GM13976 (cell line): ENCODE measurements at regions not wholly inside any gene's neighbourhood (a gene's known extent, or its start where the extent isn't known, plus 50 kb on each side); places are given as distances from the start of the nearest gene placed in this dataset.

Source experiments
- DNase-seq: peaks from one replicate; pipeline ENCODE4 v3.0.0; 2012; ENCODE audit warnings: low spot score
- in situ Hi-C: fragments of 300-500 bp; cut with MboI; formaldehyde crosslinking; loops from one replicate; pipeline ENCODE4 v1.12.0; 2022; ENCODE audit warnings: low sequenced_read_pairs, mixed read lengths, inconsistent platforms; ENCODE audit not compliant: unreplicated experiment
- TF ChIP-seq, protein P1 (sequence below): IDR thresholded peaks from 2 replicates; pipeline ENCODE4 v1.5.1; 2012; ENCODE audit warnings: borderline replicate concordance, mild to moderate bottlenecking; ENCODE audit not compliant: insufficient read depth; ENCODE audit errors: extremely low read depth, missing control alignments, control extremely low read depth

- TF ChIP-seq, protein P1, sequence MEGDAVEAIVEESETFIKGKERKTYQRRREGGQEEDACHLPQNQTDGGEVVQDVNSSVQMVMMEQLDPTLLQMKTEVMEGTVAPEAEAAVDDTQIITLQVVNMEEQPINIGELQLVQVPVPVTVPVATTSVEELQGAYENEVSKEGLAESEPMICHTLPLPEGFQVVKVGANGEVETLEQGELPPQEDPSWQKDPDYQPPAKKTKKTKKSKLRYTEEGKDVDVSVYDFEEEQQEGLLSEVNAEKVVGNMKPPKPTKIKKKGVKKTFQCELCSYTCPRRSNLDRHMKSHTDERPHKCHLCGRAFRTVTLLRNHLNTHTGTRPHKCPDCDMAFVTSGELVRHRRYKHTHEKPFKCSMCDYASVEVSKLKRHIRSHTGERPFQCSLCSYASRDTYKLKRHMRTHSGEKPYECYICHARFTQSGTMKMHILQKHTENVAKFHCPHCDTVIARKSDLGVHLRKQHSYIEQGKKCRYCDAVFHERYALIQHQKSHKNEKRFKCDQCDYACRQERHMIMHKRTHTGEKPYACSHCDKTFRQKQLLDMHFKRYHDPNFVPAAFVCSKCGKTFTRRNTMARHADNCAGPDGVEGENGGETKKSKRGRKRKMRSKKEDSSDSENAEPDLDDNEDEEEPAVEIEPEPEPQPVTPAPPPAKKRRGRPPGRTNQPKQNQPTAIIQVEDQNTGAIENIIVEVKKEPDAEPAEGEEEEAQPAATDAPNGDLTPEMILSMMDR, result no peak
- in situ Hi-C loops, result no loop called here
- no peak for DNase-seq
Measured at GRCh38 chr3:69524816-69525215, 138.9 kb upstream of the FRMD4B start.

DNA sequence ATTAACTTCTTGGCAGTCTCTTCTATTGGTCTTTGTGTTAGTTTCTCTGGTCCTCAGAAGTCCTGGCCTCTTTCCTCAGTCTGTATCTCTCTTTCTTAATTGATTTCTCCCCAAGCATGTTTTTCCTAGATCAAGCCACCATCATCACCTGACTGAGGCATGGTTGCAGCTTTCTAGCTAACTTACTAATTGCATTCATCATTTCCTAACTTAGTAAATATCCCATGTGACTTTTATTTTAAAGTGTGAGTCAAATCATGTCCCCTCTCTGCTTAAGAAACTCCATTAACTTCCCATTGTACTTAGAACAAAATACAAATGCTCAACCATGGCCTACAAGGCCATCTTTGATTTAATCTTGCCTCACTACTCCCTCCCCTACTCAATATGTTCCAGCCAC, 135.4 kb upstream of the FRMD4B start:
- no peak for DNase-seq
- TF ChIP-seq, protein P1, result no peak
- in situ Hi-C loops, result no loop called here

- in situ Hi-C loops, result no loop called here
- TF ChIP-seq, protein P1, result no peak
- no peak for DNase-seq
Measured at GRCh38 chr3:69511361-69511760, 125.5 kb upstream of the FRMD4B start.

DNA sequence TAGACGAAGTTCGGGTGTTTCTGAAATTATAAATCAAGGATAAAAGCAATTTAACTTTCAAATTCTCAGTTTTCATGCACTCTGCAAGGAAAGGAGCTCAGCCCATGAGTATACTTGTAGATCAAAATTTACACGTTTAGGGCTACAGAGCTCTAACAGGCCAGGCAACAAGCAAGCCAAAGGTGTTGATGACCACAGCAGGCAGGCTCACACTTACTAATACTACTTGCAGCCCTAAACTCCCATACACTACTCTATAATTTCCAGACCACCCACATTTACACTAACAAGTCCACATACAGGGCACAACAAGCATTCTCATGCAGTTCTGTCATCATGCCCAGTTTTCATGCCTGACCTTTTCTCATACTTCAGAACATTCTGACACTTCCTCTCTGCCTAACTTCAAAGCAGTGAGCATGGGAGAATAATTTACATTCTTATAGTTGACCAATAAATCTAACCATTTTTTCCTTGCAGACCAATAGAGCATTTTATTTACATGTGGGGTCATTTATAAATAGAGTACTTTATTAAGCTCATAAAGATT, 124.7 kb upstream of the FRMD4B start:
- TF ChIP-seq, protein P1, result no peak
- in situ Hi-C loops, result no loop called here
- no peak for DNase-seq

DNA sequence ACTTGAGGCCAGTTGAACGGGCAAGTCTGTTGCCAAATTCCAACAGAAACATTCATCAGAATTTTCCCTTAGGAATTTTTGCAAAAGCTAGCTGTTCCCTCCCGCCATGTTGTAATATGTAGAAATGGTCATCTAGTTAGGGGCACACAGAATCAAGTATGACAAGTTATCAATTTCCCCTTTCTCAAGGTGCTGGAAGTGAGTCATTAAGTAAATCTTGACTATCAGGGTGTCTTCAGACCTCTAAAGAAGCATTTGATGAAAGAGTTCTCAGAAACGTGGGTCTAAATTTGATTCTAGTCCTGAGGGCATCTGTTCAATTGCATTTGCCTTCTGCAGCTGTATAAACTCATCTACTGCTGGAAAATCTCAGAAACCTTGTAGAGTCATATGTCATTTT, 123.4 kb upstream of the FRMD4B start:
- TF ChIP-seq, protein P1, result no peak
- in situ Hi-C loops, result no loop called here
- no peak for DNase-seq

GRCh38 chr3:69505770-69506407, 120.0 kb upstream of the FRMD4B start:
- in situ Hi-C loops, result no loop called here
- TF ChIP-seq, protein P1, result no peak

More at GRCh38 chr3:69505770-69506407, 120.0 kb upstream of the FRMD4B start:
- DNase-seq, result no peak
